ENCODE measurements at regions not wholly inside any gene's neighbourhood (a gene's known extent, or its start where the extent isn't known, plus 50 kb on each side); places are given as distances from the start of the nearest gene placed in this dataset.
"Not testable (repeated sequence)": the region's sequence is repeated elsewhere in the genome, so short reads cannot be mapped to it uniquely, and the experiment has no call there.

DNA sequence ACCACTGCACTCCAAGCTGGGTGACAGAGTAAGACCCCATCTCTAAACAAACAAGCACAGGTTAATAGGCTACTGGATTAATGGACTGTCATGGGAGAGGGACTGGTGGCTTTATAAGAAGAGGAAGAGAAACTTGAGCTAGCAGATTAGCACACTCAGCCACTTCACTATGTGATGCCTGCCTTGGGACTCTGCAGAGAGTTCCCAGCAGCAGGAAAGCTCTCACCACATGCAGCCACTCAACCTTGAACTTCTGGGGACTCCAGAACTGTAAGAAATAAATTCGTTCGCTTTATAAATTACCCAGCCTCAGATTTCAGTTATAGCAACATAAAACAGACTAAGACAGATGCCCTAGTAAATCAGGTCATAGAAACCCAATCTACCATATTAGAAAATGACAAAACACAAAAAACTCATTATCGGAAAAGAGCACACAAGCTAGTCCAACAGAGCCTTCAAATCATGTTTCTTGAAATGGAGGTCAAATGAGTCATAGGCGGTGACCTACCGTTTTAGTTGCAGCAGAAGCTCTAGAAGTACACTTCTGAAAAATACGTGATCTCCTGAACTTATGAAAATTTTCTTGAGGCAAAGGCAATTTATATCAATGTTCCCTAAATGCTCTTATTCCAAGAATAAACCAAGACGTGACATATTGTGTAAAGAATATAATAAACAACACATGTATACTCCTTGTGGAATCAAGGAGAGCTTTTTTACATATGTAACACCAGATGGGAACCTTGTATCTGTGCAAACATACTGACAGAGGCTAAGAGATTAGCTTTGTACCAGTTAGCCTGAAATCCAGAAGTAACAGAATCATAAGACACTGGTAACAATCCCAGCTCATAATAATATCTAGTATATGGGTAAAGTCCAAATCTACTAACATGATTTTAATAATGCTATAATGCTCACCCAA, 340.9 kb upstream of the SGCG start:
- TF ChIP-seq, protein P1, sequence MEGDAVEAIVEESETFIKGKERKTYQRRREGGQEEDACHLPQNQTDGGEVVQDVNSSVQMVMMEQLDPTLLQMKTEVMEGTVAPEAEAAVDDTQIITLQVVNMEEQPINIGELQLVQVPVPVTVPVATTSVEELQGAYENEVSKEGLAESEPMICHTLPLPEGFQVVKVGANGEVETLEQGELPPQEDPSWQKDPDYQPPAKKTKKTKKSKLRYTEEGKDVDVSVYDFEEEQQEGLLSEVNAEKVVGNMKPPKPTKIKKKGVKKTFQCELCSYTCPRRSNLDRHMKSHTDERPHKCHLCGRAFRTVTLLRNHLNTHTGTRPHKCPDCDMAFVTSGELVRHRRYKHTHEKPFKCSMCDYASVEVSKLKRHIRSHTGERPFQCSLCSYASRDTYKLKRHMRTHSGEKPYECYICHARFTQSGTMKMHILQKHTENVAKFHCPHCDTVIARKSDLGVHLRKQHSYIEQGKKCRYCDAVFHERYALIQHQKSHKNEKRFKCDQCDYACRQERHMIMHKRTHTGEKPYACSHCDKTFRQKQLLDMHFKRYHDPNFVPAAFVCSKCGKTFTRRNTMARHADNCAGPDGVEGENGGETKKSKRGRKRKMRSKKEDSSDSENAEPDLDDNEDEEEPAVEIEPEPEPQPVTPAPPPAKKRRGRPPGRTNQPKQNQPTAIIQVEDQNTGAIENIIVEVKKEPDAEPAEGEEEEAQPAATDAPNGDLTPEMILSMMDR (IDR thresholded peaks at IDR 0.05): no peak
- Histone ChIP-seq H3K27ac (no peak overlapping the region), H3K4me1 (ENCODE audit: control insufficient read depth in 1 of 2, insufficient read depth in 1 of 2, low read depth in 1 of 2, low read length in 1 of 2) (no peaks in the 10 kb centered on the region), H3K36me3 (no peaks in the 10 kb centered on the region), H3K9me3 (no peaks in the 10 kb centered on the region), H3K27me3 (peaks cover 32% of the 10 kb centered on the region), H3K4me3 (ENCODE audit: low read depth in 1 of 2, low read length in 1 of 2) (no peak overlapping the region)

DNA sequence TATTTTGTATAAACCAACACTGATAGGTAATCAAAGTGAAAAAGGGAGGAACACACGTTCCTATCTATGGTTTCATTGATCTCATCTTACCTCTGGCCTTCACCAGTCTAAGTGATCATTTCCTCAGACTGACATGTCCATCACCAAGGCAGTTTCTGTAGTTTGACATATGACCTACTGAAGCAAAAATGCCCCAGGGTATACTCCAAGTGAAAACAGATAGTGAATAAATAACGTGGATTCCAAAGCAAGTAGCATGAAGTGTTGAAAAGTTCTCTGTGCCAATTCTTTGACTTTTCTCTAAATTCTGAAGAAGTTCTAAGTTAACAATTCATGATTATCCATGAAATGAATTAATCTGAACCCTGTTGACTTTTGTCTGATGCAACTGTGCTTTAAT, 334.2 kb upstream of the SGCG start:
- Histone ChIP-seq H3K4me3 (ENCODE audit: low read depth in 1 of 2, low read length in 1 of 2) (no peak overlapping the region), H3K36me3 (no peaks in the 10 kb centered on the region)
- TF ChIP-seq, protein P1 (IDR thresholded peaks at IDR 0.05): no peak

DNA sequence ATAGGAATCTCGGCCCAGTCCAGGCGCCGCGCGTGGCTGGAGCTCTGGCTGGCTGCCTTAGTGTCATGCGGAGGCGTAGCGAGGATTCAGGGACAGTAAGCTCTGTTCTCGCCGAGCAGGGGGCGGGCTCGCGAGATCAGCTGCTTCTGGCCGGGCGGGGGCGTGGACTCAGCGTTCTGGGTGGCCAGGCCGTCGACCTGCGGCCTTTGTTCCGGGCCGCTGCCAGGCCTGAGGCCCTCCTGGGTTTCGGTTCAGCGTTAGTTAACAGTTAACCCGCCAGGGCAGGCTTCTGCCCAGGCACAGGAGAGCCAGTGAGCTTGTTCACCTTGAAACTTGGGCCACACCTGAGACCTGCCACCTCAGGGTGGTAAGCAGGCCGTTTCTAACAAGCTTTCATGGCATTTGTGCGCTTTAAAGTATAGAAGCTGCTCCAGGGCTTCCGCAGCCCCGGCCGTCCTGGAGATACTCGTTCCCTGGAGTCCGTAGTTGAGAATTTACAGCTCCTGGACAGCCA, 332.2 kb upstream of the SGCG start:
- Histone ChIP-seq H3K9me3 (no peaks in the 10 kb centered on the region), H3K27me3 (no peaks in the 10 kb centered on the region), H3K4me3 (ENCODE audit: low read depth in 1 of 2, low read length in 1 of 2) (no peak overlapping the region), H3K36me3 (no peaks in the 10 kb centered on the region), H3K27ac (no peak overlapping the region), H3K4me1 (ENCODE audit: control insufficient read depth in 1 of 2, insufficient read depth in 1 of 2, low read depth in 1 of 2, low read length in 1 of 2) (no peaks in the 10 kb centered on the region)
- TF ChIP-seq, protein P1 (IDR thresholded peaks at IDR 0.05): no peak

More for the DNA sequence above, 334.2 kb upstream of the SGCG start:
- Histone ChIP-seq H3K9me3 (no peaks in the 10 kb centered on the region), H3K4me1 (ENCODE audit: control insufficient read depth in 1 of 2, insufficient read depth in 1 of 2, low read depth in 1 of 2, low read length in 1 of 2) (no peaks in the 10 kb centered on the region), H3K27me3 (no peaks in the 10 kb centered on the region), H3K27ac (no peak overlapping the region)

DNA sequence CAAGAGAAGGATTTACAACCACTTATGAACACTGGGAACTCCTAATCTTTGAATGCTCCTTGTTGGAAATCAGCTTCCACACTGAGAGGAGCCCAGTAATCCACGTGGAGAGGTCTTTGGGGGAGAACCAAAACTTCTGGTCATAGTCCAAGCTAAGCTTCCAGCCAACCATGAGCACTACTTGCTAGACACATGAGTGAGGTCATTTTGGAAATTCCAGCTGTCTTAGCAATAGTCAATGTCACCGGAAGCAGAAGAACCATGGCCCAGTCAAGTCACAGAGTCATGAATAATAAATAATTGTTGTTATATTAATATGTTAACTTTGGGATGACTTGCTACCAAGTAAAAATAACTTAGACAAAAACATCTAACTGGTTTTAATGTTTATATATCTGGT, 324.9 kb upstream of the SGCG start:
- no peaks in the 10 kb centered on the region for H3K36me3 ChIP-seq
- H3K4me3 ChIP-seq (ENCODE audit: low read depth in 1 of 2, low read length in 1 of 2): no peak overlapping the region
- H3K4me1 ChIP-seq (ENCODE audit: control insufficient read depth in 1 of 2, insufficient read depth in 1 of 2, low read depth in 1 of 2, low read length in 1 of 2): no peaks in the 10 kb centered on the region
- H3K27me3 ChIP-seq: no peaks in the 10 kb centered on the region
- H3K27ac ChIP-seq: no peak overlapping the region
- TF ChIP-seq, protein P1 (IDR thresholded peaks at IDR 0.05): no peak
- no peaks in the 10 kb centered on the region for H3K9me3 ChIP-seq

DNA sequence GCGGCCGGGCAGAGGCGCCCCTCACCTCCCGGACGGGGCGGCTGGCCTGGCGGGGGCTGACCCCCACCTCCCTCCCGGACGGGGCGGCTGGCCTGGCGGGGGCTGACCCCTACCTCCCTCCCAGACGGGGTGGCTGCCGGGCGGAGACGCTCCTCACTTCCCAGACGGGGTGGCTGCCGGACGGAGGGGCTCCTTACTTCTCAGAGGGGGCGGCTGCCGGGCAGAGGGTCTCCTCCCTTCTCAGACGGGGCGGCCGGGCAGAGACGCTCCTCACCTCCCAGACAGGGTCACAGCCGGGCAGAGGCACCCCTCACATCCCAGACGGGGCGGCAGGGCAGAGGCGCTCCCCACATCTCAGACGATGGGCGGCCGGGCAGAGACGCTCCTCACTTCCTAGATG, 321.8 kb upstream of the SGCG start:
- H3K4me1 ChIP-seq (ENCODE audit: control insufficient read depth in 1 of 2, insufficient read depth in 1 of 2, low read depth in 1 of 2, low read length in 1 of 2); H3K36me3 ChIP-seq; H3K27me3 ChIP-seq; H3K4me3 ChIP-seq (ENCODE audit: low read depth in 1 of 2, low read length in 1 of 2); H3K9me3 ChIP-seq; H3K27ac ChIP-seq: not testable (repeated sequence)

DNA sequence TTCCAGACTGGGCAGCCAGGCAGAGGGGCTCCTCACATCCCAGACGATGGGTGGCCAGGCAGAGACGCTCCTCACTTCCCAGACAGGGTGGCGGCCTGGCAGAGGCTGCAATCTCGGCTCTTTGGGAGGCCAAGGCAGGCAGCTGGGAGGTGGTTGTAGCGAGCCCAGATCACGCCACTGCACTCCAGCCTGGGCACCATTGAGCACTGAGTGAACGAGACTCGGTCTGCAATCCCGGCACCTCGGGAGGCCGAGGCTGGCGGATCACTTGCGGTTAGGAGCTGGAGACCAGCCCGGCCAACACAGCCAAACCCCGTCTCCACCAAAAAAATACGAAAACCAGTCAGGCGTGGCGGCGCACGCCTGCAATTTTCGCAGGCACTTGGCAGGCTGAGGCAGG, 321.4 kb upstream of the SGCG start:
- H3K4me1 ChIP-seq (ENCODE audit: control insufficient read depth in 1 of 2, insufficient read depth in 1 of 2, low read depth in 1 of 2, low read length in 1 of 2); H3K9me3 ChIP-seq; H3K36me3 ChIP-seq; H3K27me3 ChIP-seq; H3K4me3 ChIP-seq (ENCODE audit: low read depth in 1 of 2, low read length in 1 of 2); H3K27ac ChIP-seq: not testable (repeated sequence)
